ENCODE measurements at regions not wholly inside any gene's neighbourhood (a gene's known extent, or its start where the extent isn't known, plus 50 kb on each side); places are given as distances from the start of the nearest gene placed in this dataset.

DNA sequence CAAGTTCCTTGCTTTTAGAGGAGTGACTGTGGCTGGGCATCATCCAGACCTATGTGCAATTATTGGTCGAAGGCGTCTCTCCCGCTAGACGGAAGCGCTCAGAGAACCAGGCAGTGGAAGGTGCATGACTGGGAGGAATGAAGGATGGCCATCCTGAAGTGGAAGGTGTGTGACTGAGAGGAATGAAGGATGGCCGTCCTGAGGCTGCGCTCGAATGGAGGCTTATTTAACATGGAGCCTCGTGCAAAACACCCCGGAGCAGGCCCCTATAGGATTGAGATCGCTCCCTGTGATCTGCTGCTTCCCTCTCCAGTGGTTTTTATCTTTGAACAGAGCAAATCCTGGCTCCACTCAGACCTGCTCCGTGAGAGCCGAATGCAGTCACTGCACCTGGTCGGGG lies 140.2 kb upstream of the ID2 start:
- Histone ChIP-seq H3K36me3 (ENCODE audit: control insufficient read depth, insufficient read depth, low read length) (no peaks in the 10 kb centered on the region), H3K27me3 (ENCODE audit: control insufficient read depth, insufficient read depth, low read length, poor library complexity, severe bottlenecking) (no peaks in the 10 kb centered on the region), H3K27ac (ENCODE audit: low read depth, low read length) (no peak overlapping the region), H3K4me1 (ENCODE audit: control insufficient read depth, insufficient read depth, low read length) (peaks cover under 1% of the 10 kb centered on the region), H3K9me3 (ENCODE audit: control insufficient read depth, low read length) (no peaks in the 10 kb centered on the region), H3K4me3 (ENCODE audit: low read length) (no peak overlapping the region), H3K9ac (ENCODE audit: extremely low read depth, low read length, poor library complexity, severe bottlenecking) (no peak overlapping the region)
- WGBS, 2 experiments (ENCODE audit: insufficient coverage in 1 of 2, insufficient read length in 1 of 2) = 90 to 91% methylated on average over 13 to 14 of the region's 14 CpGs
- TF ChIP-seq, protein P1, sequence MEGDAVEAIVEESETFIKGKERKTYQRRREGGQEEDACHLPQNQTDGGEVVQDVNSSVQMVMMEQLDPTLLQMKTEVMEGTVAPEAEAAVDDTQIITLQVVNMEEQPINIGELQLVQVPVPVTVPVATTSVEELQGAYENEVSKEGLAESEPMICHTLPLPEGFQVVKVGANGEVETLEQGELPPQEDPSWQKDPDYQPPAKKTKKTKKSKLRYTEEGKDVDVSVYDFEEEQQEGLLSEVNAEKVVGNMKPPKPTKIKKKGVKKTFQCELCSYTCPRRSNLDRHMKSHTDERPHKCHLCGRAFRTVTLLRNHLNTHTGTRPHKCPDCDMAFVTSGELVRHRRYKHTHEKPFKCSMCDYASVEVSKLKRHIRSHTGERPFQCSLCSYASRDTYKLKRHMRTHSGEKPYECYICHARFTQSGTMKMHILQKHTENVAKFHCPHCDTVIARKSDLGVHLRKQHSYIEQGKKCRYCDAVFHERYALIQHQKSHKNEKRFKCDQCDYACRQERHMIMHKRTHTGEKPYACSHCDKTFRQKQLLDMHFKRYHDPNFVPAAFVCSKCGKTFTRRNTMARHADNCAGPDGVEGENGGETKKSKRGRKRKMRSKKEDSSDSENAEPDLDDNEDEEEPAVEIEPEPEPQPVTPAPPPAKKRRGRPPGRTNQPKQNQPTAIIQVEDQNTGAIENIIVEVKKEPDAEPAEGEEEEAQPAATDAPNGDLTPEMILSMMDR (conservative IDR thresholded peaks at IDR 0.05) = no peak
- Mint-ChIP-seq H3K4me3 (no peak overlapping the region), H3K4me1 (peaks cover 14% of the 10 kb centered on the region), H3K27ac (no peak overlapping the region), H3K27me3 (ENCODE audit: insufficient read depth) (peaks cover 3% of the 10 kb centered on the region), H3K36me3 (ENCODE audit: low read depth) (no peaks in the 10 kb centered on the region), H3K9me3 (no peaks in the 10 kb centered on the region)
- peak; percentile 35 for DNase-seq

- H3K27me3 Mint-ChIP-seq (ENCODE audit: insufficient read depth) = peaks cover 5% of the 10 kb centered on the region
- WGBS, 2 experiments (ENCODE audit: insufficient coverage in 1 of 2, insufficient read length in 1 of 2) = 83 to 95% methylated on average over 2 to 5 of the region's 5 CpGs
- DNase-seq = peak; percentile 35
These were observed 139.3 kb upstream of the ID2 start for GRCh38 chr2:8542381-8543059.

DNA sequence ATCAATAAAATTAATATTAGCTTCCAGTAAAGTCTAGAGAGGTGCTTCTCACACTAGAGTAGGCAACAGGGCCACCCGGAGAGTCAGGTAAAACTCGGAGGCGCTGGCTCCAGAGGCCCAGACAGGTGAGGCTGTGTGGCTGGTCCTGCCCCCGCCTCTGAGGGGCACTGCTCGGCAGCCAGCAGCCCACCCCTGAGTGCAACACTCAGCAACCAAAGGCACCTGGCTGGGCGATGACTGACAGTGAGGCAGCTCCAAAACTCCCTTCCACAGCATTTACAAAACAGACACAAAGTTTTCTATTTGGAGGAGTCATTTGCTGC lies 138.8 kb upstream of the ID2 start:
- Histone ChIP-seq H3K4me1 (ENCODE audit: control insufficient read depth, insufficient read depth, low read length) (no peaks in the 10 kb centered on the region), H3K27me3 (ENCODE audit: control insufficient read depth, insufficient read depth, low read length, poor library complexity, severe bottlenecking) (no peaks in the 10 kb centered on the region), H3K9ac (ENCODE audit: extremely low read depth, low read length, poor library complexity, severe bottlenecking) (no peak overlapping the region), H3K4me3 (ENCODE audit: low read length) (no peak overlapping the region), H3K27ac (ENCODE audit: low read depth, low read length) (no peak overlapping the region), H3K36me3 (ENCODE audit: control insufficient read depth, insufficient read depth, low read length) (no peaks in the 10 kb centered on the region), H3K9me3 (ENCODE audit: control insufficient read depth, low read length) (no peaks in the 10 kb centered on the region)
- TF ChIP-seq, protein P1 (conservative IDR thresholded peaks at IDR 0.05) = peak; percentile 41
- peaks cover 6% of the 10 kb centered on the region for H3K27me3 Mint-ChIP-seq (ENCODE audit: insufficient read depth)
- no peak overlapping the region for H3K4me3 Mint-ChIP-seq
- H3K36me3 Mint-ChIP-seq (ENCODE audit: low read depth) = no peaks in the 10 kb centered on the region
- peak; percentile 48 for DNase-seq
- no peaks in the 10 kb centered on the region for H3K9me3 Mint-ChIP-seq
- WGBS, 2 experiments (ENCODE audit: insufficient coverage in 1 of 2, insufficient read length in 1 of 2) = 88% methylated on average over 6 of the region's 6 CpGs; no CpG with 5 or more reads in 1 of the 2 experiments
- peaks cover 13% of the 10 kb centered on the region for H3K4me1 Mint-ChIP-seq
- H3K27ac Mint-ChIP-seq = no peak overlapping the region

More at GRCh38 chr2:8542381-8543059, 139.3 kb upstream of the ID2 start:
- Mint-ChIP-seq H3K4me1 (peaks cover 9% of the 10 kb centered on the region), H3K36me3 (ENCODE audit: low read depth) (no peaks in the 10 kb centered on the region), H3K9me3 (no peaks in the 10 kb centered on the region), H3K27ac (no peak overlapping the region), H3K4me3 (no peak overlapping the region)
- Histone ChIP-seq H3K4me3 (ENCODE audit: low read length) (no peak overlapping the region), H3K27me3 (ENCODE audit: control insufficient read depth, insufficient read depth, low read length, poor library complexity, severe bottlenecking) (no peaks in the 10 kb centered on the region), H3K4me1 (ENCODE audit: control insufficient read depth, insufficient read depth, low read length) (no peaks in the 10 kb centered on the region), H3K9me3 (ENCODE audit: control insufficient read depth, low read length) (no peaks in the 10 kb centered on the region), H3K27ac (ENCODE audit: low read depth, low read length) (no peak overlapping the region), H3K36me3 (ENCODE audit: control insufficient read depth, insufficient read depth, low read length) (no peaks in the 10 kb centered on the region), H3K9ac (ENCODE audit: extremely low read depth, low read length, poor library complexity, severe bottlenecking) (no peak overlapping the region)
- TF ChIP-seq, protein P1 (conservative IDR thresholded peaks at IDR 0.05) = no peak

Data from endodermal cell (in vitro differentiated cells).